Activated CD4-positive, alpha-beta T cell treated with anti-CD3 and anti-CD28 coated beads for 4 hours (primary cell): ENCODE measurements at regions not wholly inside any gene's neighbourhood (a gene's known extent, or its start where the extent isn't known, plus 50 kb on each side); places are given as distances from the start of the nearest gene placed in this dataset.
"Not testable (repeated sequence)": the region's sequence is repeated elsewhere in the genome, so short reads cannot be mapped to it uniquely, and the experiment has no call there.

Experiments
- DNase-seq, 2 donors: peaks; one replicate each; pipeline ENCODE4 v3.0.0-alpha.2; 2020

DNA sequence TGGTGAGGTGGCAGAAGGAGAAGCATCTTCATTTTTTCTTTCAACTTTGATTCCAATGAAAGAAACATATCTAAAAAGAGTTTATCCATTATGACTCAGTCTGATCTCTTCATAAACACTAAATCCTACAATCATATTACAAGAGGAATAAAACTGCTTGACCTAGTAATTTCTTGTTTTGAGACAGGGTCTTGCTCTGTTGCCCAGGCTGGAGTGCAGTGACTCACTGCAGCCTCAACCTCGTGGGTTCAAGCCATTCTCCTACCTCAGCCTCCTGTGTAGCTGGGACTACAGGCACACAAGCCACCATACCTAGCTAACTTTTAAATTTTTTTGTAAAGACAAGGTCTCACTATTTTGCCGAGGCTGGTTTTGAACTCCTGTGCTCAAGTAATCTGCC lies 147.2 kb downstream of the NDUFA12 start:
- DNase-seq, result no peak

DNA sequence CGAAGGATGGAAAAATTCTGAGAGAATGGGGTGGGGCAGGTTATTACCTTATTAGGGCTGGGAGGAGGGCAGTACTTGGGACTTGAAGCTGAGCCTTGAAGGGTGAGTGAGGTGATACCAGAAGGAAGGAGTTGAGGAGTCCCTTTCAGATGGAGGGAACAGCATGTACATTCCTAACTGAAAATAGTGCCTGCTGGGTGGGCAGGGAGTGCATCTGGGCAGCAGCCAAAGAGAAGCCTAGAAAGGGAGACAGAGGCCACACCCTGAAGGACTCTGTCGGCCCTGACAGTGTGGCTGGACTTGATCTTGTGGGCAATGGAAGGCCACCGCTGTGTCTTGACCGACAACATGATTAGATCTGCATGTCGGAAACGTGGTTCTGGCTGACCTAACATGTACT lies 147.6 kb downstream of the NDUFA12 start:
- no peak for DNase-seq

DNA sequence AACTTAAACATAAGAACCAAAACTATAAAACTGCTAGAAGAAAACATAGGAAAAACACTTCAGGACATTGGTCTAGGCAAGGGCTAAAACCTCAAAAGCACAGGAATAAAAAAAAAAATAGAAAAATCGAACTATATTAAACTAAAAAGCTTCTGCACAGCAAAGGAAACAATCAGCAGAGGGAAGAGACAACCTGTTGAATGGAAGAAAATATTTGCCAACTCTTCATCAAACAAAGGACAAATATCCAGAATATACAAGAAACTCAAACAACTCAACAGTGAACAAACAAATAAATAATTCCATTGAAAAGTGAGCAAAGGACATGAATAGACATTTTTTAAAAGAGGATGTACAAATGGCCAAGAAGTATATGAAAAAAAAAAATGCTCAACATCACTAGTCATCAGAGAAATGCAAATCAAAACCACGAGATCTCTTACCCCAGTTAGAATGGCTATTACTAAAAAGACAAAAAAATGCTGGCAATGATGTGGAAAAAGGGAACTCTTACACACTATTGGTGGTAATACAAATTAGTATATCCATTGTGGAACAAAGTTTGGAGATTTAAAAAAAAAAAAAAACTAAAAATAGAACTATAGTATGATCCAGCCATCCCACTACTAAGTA lies 152.0 kb downstream of the NDUFA12 start:
- DNase-seq, result no peak

DNA sequence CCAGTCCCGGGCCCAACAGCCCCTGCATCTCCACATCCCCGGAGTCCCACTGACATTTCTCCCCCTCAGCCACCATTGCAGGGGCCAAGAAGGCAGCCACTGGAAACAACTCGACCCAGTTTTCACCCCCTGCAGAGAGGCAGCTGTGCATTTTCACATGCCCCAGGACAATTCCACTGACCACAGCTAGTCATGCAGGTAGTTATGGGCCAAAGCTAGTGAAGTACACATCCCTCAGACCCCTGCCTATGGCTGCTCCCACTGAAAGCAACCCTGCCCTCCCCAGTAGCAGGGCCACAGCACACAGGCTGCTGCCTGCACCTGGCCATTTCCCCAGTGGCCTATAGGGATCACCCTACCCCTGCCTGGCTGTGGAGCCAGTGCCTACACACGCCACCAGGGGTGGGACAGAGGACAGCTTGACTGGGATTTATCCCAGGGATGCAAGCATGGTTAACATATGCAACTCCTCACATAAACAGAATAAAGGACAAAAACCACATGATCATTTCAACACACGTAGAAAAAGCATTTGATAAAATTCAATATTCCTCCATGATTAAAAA lies 154.0 kb downstream of the NDUFA12 start:
- no peak for DNase-seq

DNA sequence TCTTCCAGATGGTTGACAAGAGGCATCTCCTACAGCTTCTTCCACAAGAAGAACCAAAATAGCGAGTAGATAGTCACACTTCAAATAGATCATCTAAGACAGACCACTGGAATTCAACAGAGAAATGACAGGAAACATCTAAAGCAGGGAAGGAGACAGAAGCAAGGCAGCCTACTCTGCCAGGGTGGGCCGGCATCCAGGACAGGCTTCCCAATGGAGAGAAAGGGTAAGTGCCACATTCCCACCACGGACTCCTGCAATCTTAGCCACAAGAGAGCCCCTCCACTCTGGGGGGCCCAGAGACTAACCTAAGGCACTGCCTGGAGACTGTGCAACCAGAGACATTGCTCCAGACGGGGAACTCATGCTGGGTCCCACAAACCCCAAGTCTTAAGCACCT lies 154.5 kb downstream of the NDUFA12 start:
- no peak for DNase-seq

DNA sequence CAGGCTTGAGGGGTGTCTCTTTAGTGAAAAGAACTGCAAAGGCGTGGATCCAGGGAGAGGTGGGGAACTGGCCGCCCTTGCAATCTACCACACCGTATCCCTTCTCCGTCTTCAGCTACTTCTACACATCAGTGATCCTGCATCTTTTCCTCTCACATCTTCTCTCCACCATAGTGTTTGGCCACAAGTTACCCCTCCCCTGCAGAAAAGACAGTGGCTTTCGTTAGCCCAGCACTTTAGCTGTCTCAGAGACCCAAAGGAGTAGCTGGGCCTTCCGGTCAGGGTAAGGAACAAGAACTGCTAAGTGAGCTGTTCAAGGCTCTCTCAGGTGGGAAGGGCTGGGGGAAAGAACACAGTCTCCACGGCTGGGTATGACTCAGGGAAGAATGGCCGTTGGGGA lies 158.4 kb downstream of the NDUFA12 start:
- DNase-seq, result no peak

DNA sequence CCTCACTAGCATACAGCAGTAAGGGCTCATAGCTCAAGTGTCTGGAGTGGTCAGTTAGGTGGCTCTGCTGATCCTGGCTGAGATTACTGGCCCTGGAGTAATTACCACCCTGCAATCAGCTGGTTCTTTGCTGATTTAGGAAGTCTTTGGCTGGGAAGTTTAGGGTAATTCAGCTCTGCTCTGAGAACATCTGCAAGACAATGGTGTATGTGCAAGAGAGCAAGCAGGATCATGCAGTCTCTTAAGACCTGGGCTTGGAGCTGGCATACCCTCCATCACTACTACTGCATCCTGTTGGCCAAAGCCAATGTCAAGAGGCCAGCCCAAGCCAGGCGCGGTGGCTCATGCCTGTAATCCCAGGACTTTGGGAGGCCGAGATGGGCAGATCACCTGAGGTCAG lies 159.0 kb downstream of the NDUFA12 start:
- no peak for DNase-seq

DNA sequence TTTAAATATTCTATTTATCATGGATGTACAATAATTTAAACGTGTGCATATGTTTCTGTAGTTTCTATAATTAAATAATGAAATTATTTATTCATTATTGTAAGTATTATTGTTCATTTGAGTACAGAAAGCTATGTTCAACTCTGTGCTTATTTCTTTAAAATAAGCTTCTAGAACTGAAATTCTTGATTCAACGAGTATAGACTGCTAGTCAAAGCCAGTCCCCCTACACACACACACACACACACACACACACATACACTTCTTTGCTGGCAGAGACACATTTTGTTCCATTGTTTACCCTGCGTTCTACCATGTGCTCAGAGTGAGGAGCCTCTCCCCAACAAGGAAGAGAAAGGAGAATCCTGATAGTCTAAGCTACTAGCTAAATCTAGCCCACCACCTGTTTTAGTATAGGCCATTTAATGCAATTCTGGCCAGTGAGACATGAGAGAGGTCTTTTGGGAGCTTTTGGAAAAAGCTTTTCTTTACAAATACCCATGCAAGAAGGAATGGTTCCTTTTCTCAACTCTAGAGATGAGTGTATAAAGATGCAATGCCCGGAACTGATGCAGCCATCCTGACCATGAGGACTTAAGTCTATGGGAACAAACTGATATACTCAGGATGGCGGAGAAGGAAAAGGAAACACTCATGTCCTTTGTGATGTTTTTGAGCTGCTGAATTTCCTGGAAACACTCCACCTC lies 161.4 kb downstream of the NDUFA12 start:
- DNase-seq, result no peak

DNA sequence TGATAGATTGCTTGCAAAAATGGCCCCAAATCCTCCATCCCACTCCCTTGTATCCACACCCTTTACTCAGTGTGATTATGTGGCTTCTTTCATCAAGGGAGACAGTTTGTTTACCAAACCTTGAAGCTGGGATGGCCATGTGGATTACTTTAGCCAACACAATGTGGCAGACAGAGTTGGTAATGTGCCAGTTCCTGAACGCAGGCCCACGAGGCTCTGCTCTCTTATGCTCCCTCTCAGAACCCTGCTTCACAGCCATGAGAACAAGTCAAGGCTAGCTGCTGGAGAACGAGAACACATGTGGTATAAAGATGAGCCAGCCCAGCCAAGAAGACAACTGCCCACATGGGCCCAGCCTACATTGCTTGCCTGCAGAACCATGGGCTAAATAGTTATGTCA lies 162.3 kb downstream of the NDUFA12 start:
- no peak for DNase-seq

DNA sequence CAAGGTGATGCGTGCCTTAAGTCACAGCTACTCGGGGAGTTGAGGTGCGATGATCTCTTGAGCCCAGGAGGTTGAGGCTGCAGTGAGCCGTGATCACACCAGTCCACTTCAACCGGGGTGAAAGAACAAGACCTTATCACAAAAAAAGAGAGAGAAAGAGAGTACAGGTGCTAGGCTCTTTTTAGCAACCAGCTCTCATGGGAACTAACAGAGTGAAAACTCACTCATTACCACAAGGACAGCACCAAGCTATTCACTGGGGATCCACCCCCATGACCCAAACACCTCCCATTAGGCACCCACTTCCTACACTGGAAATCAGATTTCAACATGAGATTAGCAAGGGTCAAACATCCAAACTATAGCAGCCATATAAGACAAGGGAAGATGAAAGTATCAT lies 164.2 kb downstream of the NDUFA12 start:
- no peak for DNase-seq

DNA sequence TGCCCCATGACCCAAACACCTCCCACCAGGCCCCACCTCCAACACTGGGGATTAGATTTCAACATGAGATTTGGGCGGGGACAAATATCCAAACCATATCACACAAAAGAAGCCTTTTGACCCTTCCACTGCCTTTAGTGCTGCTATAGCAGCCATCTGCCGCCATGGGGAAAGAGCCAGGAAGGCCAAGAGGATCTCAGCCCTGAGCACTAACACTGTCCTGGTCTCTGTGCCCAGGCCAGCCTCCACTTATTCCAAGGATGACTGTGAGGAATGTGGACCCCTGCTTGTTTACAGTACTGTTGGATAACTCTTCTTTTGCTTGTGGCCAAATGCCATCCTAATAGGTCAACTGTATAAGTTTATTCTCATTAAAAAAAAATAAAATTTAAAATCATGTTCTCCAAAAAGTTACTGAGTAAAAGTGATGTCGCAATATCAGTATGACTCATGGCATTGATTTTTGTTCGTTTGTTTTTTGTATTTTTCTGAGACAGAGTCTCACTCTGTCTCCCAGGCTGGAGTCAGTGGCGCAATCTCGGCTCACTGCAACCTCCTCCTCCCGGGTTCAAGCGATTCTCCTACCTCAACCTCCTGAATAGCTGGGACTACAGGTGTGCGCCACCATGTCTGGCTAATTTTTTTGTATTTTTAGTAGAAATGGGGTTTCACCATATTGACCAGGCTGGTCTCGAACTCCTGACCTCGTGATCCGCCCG lies 166.4 kb downstream of the NDUFA12 start:
- DNase-seq, result not testable (repeated sequence)

DNA sequence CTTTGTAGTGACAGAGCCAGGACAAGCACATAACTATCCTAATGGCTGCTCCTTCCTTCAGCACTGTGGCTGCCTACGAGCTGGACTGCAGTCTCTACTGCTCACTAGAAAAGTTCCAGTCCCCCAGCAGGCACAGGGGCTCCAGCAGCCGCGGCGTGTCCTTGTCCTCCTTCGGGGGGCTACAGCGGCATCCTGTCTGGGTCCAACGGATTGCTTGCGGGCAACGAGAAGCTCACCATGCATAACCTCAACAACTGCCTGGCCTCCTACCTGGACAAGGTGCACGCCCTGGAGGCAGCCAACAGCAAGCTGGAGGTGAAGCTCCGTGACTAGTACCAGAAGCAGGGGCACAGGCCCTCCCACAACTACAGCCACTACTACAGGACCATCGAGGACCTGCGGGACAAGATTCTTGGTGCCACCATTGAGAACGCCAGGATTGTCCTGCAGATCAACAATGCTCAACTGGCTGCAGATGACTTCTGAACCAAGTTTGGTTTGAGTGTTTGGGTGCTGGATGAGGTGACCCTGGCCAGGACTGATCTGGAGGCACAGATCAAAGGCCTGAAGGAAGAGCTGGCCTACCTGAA lies 169.4 kb downstream of the NDUFA12 start:
- no peak for DNase-seq

DNA sequence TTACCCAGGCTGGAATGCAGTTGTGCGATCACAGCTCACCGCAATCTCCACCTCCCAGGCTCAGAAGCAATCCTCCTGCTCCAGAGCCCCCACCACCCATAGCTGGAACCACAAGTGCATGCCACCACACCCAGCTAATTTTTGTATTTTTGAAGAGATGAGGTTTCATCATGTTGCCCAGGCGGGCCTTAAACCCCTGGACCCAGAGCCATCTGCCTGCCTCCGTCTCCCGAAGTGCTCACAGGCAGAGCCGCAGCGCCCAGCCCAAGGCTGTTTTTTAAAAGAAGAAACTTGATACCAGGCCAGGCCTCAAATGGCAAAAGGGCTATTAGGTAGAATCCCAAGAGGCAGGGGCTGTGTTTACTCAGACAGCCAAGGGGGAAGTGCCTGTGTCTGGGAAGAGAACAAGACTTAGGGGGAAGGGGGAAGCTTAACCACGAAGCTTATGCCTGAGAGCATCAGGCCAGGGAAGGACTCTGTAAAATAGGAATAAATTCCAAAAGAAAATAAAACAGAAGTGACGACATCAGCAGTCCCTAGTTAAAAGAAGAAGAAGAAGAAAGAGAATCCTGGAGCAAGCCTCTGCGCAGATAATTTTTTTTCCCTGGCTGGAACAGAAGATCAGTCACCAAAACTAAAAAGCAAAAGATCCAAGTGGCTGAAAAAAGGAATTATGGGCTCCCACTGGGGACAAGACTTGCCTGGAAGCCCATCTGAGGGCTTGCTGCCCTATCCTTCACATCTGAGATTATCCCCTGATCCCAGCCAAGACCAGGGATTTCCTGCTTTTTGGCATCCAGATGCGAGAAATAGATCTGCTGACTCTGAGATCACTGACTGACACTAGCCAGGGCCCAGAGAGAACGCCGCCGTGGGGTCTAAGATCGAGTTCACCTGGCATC lies 170.5 kb downstream of the NDUFA12 start:
- DNase-seq, result no peak

DNA sequence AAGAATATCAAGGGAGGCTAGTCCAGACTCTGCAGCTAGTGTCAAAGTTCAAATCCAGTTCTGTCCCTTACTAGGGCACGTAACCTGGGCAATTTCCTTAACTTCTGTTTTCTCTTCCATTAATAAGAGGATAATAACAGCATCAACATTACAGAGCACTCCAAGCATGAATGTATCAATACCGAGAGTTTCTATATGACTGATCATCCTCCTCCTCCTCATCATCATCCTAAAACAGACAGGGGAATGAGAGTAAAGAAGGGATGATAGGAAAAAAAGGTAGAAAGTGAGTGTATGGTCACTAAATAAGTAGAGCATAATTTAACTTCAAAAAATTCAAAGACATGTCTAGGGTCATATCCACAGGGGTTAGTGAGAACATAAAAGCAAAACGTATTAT lies 171.4 kb downstream of the NDUFA12 start:
- DNase-seq, result no peak

DNA sequence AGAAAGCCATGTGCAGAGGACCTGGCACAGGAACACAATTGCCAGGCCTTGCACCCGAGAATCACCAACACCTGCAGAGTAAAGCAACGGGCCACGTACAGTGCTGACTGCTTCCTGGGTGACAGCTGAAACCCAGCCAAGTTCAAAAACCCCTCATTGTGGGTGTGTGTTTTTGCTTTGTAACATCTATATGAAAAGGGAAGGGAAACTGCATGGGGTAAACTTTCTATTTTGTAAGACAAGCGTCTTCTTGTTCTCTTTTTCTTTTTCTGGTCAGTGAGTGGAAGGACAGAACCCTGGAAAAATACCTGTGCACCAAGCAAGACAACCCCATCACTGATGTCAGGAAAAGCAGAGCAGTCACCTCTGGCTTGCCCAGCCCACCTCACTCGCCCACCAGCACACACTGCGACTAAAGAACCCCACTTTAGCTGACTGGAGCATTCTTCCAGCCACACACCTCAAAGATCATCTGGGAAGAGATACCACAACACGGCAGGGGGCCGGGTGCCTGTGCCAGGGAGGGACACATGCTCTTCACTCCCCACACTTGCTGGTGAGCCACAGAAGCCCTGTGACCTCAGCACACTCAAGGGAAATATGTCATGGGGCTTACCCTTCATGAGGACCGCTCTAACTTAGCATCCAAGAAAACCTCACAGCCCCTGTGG lies 172.3 kb downstream of the NDUFA12 start:
- no peak for DNase-seq

DNA sequence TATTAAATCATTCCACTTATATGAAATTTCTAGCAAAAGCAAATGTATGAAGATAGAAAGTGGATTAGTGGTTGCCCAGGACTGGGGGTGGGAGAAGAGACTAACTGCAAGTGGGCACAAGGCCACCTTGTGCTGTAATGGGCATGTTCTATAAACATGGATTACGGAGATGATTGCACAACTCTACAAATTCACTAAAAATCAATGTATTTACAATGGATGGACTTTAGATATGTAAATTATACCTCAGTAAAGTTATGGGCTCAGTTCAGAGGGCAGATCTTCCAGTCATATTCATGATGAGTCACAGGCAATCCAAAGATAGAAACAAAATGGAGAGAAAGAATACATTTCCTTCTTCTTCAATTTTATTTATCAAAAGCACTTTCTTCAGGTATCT lies 173.9 kb downstream of the NDUFA12 start:
- no peak for DNase-seq

DNA sequence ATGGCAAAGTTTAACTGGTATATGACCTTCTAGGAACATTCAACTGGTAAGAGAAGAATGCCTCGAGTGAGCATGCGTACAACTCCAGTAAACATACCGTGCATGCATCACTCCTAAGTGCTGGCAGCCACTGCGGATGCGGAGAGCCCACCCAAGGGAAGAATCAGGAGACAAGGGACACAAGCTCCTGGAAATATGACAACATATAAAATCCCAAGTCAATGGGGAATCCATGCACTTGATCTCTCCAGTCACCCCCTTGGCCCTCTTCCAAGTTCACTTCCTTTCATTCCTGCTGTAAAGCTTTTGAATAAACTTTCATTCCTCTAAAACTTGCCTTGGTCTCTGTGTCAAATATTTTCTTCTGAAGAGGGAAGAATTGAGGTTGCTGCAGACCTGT lies 168.7 kb upstream of the TMCC3 start:
- DNase-seq, result no peak

DNA sequence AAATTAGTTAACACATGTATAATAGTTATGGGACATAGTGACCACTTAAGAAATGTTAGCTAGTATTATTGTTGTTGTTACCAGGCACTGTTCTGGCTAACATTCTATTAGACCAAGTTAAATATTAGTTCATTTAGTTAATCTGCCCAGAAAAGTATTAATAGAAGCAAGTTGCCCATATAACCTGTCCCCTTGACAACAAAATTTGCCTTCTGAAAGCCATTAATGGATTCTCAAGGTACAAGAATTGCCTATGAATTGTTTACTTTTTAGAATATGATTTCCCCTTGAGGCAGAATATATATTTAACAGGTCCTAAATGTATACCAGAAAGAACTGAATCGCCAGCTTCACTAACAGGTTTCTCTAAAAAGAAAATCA lies 167.3 kb upstream of the TMCC3 start:
- no peak for DNase-seq

DNA sequence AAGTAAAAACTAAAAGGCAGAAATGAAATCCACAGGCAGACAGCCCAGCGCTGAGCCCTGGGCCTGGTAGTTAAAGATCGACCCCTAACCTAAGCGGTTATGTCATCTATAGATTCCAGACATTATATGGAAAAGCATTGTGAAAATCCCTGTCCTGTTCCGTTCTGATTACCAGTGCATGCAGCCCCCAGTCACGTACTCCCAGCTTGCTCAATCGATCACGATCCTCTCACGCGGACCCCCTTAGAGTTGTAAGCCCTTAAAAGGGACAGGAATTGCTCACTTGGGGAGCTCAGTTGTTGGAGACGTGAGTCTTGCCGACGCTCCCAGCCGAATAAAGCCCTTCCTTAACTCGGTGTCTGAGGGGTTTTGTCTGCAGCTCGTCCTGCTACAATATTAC lies 166.8 kb upstream of the TMCC3 start:
- not testable (repeated sequence) for DNase-seq

DNA sequence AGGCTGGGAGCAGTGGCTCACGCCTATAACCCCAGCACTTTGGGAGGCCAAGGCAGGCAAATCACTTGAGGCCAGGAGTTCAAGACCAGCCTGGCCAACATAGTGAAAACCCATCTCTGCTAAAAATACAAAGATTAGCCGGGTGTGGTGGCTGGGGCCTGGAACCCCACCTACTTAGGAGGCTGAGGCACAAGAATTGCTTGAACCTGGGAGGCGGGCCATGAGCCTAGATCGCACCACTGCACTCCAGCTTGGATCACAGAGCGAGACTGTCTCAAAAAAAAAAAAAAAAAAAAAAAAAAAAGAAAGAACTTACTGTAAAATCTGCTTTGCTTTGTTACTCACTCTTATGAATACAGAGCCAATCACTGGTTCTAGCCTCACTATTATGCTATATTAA lies 166.4 kb upstream of the TMCC3 start:
- not testable (repeated sequence) for DNase-seq

DNA sequence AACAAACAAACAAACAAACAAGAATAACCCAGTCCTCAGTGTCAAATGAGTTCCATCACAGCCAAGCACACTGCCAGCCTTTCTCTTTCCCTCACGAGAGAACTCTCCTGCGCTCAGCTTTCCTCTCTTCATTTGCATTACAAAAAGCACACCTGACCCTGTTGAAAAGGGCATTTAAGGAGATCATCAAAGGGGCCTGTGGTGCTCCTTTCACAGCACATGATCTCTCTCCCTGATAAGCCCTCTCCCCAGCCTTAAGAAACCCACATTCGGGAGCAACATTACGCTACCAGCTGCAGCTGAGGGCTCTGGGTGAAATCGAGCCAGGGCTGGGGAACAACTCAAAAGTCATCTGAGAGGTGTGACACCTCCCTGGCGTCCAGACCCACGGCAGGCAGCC lies 165.6 kb upstream of the TMCC3 start:
- no peak for DNase-seq

DNA sequence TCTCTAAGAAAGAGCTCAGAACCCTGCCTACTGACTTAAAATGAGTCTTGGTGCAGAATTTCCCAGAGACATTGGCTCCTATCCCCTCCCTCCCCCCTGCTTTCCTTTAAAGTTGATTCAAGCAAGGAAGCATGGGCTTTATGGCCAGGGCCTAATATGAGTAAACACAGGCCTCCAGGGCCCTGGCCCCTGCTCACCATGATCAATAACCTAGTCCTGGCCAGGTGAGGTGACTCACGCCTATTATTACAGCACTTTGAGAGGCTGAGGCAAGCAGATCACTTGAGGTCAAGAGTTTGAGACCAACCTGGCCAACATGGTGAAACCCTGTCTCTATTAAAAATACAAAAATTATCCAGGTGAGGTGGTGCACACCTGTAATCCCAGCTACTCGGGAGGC lies 165.1 kb upstream of the TMCC3 start:
- DNase-seq, result no peak
